Left forelimb (tissue), 1 donor: ENCODE measurements at regions not wholly inside any gene's neighbourhood (a gene's known extent, or its start where the extent isn't known, plus 50 kb on each side); places are given as distances from the start of the nearest gene placed in this dataset.

Experiments
- DNase-seq: peaks from one replicate; pipeline ENCODE4 v3.0.0-alpha.2; 2018; ENCODE audit warnings: low spot score

GRCh38 chr16:85990861-85991301 is 91.9 kb downstream of the IRF8 start:
- DNase-seq = peak; percentile 42

- DNase-seq = peak; percentile 33
Measured at GRCh38 chr16:85991425-85991824, 92.5 kb downstream of the IRF8 start.

GRCh38 chr16:85991856-85992255 is 92.9 kb downstream of the IRF8 start:
- peak; percentile 47 for DNase-seq

GRCh38 chr16:85992359-85992758 is 93.4 kb downstream of the IRF8 start:
- DNase-seq = peak; percentile 36

- no peak for DNase-seq
Measured at GRCh38 chr16:85992779-85993178, 93.8 kb downstream of the IRF8 start.

- peak; percentile 44 for DNase-seq
Measured at GRCh38 chr16:85994492-85995490, 95.8 kb downstream of the IRF8 start.

GRCh38 chr16:85995541-85996423 is 96.8 kb downstream of the IRF8 start:
- peak; percentile 61 for DNase-seq

- DNase-seq = peak; percentile 36
Measured at GRCh38 chr16:85996843-85997242, 97.9 kb downstream of the IRF8 start.

GRCh38 chr16:85998171-85998867 is 99.4 kb downstream of the IRF8 start:
- peak; percentile 30 for DNase-seq

- peak; percentile 33 for DNase-seq
Measured at GRCh38 chr16:85998868-85999729, 100.1 kb downstream of the IRF8 start.

- DNase-seq = peak; percentile 23
Measured at GRCh38 chr16:85999778-86000177, 100.8 kb downstream of the IRF8 start.

GRCh38 chr16:86002178-86002900 is 103.4 kb downstream of the IRF8 start:
- DNase-seq = no peak

- no peak for DNase-seq
Measured at GRCh38 chr16:86007524-86007923, 108.6 kb downstream of the IRF8 start.

- DNase-seq = no peak
Measured at GRCh38 chr16:86010680-86011141, 111.7 kb downstream of the IRF8 start.

GRCh38 chr16:86011532-86011931 is 112.6 kb downstream of the IRF8 start:
- DNase-seq = no peak

GRCh38 chr16:86012221-86012620 is 113.3 kb downstream of the IRF8 start:
- no peak for DNase-seq

- DNase-seq = no peak
Measured at GRCh38 chr16:86013867-86014266, 114.9 kb downstream of the IRF8 start.

GRCh38 chr16:86015606-86016005 is 116.6 kb downstream of the IRF8 start:
- DNase-seq = no peak

GRCh38 chr16:86016201-86016965 is 117.4 kb downstream of the IRF8 start:
- DNase-seq = peak; percentile 64
